ENCODE measurements at regions not wholly inside any gene's neighbourhood (a gene's known extent, or its start where the extent isn't known, plus 50 kb on each side); places are given as distances from the start of the nearest gene placed in this dataset.

GRCh38 chr13:90519157-90519556 lies 828.3 kb upstream of the MIR17HG start:
- DNase-seq: no peak

GRCh38 chr13:90526711-90527110 lies 820.8 kb upstream of the MIR17HG start:
- no peak for DNase-seq

- no peak for DNase-seq
These were observed 815.7 kb upstream of the MIR17HG start for GRCh38 chr13:90531744-90532143.

- no peak for DNase-seq
These were observed 814.5 kb upstream of the MIR17HG start for GRCh38 chr13:90532861-90533492.

GRCh38 chr13:90533866-90534265 lies 813.6 kb upstream of the MIR17HG start:
- DNase-seq: no peak

GRCh38 chr13:90534617-90535370 lies 812.7 kb upstream of the MIR17HG start:
- DNase-seq: no peak

GRCh38 chr13:90535421-90535820 lies 812.1 kb upstream of the MIR17HG start:
- no peak for DNase-seq

GRCh38 chr13:90538063-90538462 lies 809.4 kb upstream of the MIR17HG start:
- DNase-seq: no peak

GRCh38 chr13:90541346-90541745 lies 806.1 kb upstream of the MIR17HG start:
- DNase-seq: no peak

GRCh38 chr13:90542959-90543505 lies 804.5 kb upstream of the MIR17HG start:
- no peak for DNase-seq

- DNase-seq: no peak
These were observed 802.2 kb upstream of the MIR17HG start for GRCh38 chr13:90545070-90545840.

- DNase-seq: no peak
These were observed 800.2 kb upstream of the MIR17HG start for GRCh38 chr13:90547272-90547790.

GRCh38 chr13:90551253-90551652 lies 796.2 kb upstream of the MIR17HG start:
- DNase-seq: no peak

GRCh38 chr13:90552702-90553101 lies 794.8 kb upstream of the MIR17HG start:
- DNase-seq: no peak

- no peak for DNase-seq
These were observed 794.3 kb upstream of the MIR17HG start for GRCh38 chr13:90553159-90553558.

- no peak for DNase-seq
These were observed 789.9 kb upstream of the MIR17HG start for GRCh38 chr13:90557626-90558025.

GRCh38 chr13:90562443-90562842 lies 785.0 kb upstream of the MIR17HG start:
- DNase-seq: no peak

- no peak for DNase-seq
These were observed 783.4 kb upstream of the MIR17HG start for GRCh38 chr13:90564096-90564495.

GRCh38 chr13:90564566-90564965 lies 782.9 kb upstream of the MIR17HG start:
- DNase-seq: no peak

GRCh38 chr13:90565985-90566713 lies 781.3 kb upstream of the MIR17HG start:
- DNase-seq: no peak

- no peak for DNase-seq
These were observed 779.3 kb upstream of the MIR17HG start for GRCh38 chr13:90568165-90568564.

- no peak for DNase-seq
These were observed 771.4 kb upstream of the MIR17HG start for GRCh38 chr13:90576067-90576466.

- no peak for DNase-seq
These were observed 769.8 kb upstream of the MIR17HG start for GRCh38 chr13:90577726-90578125.

All from NCI-H1694 treated with DMSO at 0.1 percent for 48 hours (cell line).